Thymus (tissue), 11 donors: ENCODE measurements at regions not wholly inside any gene's neighbourhood (a gene's known extent, or its start where the extent isn't known, plus 50 kb on each side); places are given as distances from the start of the nearest gene placed in this dataset.
"Not testable (repeated sequence)": the region's sequence is repeated elsewhere in the genome, so short reads cannot be mapped to it uniquely, and the experiment has no call there.

Experiments used
- DNase-seq, 9 donors: peaks; one replicate each; pipeline ENCODE4 v3.0.0-alpha.2; 2013; ENCODE audit warnings: low spot score in 9 of 9, low read depth in 6 of 9, missing footprints in 1 of 9
- H3K27ac ChIP-seq, 2 donors: one replicate each; pipeline ENCODE4 v1.5.1; 2013; ENCODE audit warnings: control low read depth in 1 of 2, low read depth in 1 of 2, low read length in 1 of 2, mild to moderate bottlenecking in 1 of 2, moderate library complexity in 1 of 2
- H3K27me3 ChIP-seq, 2 donors: one replicate each; pipeline ENCODE4 v1.5.1; 2013; ENCODE audit warnings: low read length in 1 of 2; ENCODE audit not compliant: control insufficient read depth in 2 of 2, insufficient read depth in 1 of 2
- H3K36me3 ChIP-seq, 2 donors: one replicate each; pipeline ENCODE4 v1.5.1; 2013; ENCODE audit warnings: low read length in 1 of 2, mild to moderate bottlenecking in 1 of 2, moderate library complexity in 1 of 2; ENCODE audit not compliant: control insufficient read depth in 2 of 2, insufficient read depth in 2 of 2
- H3K4me1 ChIP-seq, 2 donors: one replicate each; pipeline ENCODE4 v1.5.1; 2013; ENCODE audit warnings: low read length in 2 of 2; ENCODE audit not compliant: control insufficient read depth in 2 of 2, insufficient read depth in 2 of 2
- H3K4me3 ChIP-seq, 2 donors: one replicate each; pipeline ENCODE4 v1.5.1; 2013; ENCODE audit warnings: low read length in 2 of 2, control low read depth in 1 of 2, mild to moderate bottlenecking in 1 of 2
- H3K9me3 ChIP-seq, 2 donors: one replicate each; pipeline ENCODE4 v1.5.1; 2013; ENCODE audit warnings: low read length in 1 of 2, mild to moderate bottlenecking in 1 of 2; ENCODE audit not compliant: control insufficient read depth in 2 of 2, insufficient read depth in 1 of 2
- WGBS: extraction: QIAGEN DNeasy Blood & Tissue Kit; methylation state at CpG from one replicate; pipeline ENCODE4 v1.1.7; 2013; 5-methylcytosine and 5-hydroxymethylcytosine counted together
- donor health status: healthy.

DNA sequence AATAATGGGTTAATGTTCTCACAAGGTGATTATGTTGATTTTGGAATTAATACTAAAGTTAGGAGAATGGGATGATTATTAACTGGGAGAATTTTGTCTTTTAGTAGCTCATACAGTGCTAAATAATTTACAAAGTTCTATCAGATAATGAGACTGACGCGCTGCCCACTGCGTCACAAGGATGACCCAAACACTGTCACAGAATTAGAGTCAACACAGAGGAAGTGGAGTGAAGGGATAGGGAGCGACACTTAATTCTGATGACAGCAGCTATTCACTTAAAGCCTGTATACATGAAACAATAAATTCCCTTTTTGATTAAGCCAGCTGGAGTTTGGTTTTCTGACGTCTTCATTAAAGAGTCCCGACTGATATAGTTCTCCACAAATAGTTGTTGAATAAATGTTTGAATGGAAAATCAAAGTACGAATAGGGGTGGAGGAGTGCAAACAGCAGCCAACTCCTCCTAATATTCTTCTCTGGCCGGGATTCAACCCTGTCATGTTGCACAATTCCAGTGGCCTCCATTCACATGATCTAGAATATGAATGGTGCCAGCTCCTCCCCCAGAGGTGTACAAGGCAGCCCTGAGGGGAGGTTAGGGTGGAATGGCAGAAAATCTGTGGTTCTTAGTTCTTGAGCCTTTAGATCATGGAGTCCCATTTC is 140.3 kb downstream of the PCSK1 start:
- Histone ChIP-seq H3K9me3 (no peaks in the 10 kb centered on the region), H3K4me3 (no peak overlapping the region), H3K4me1 (no peaks in the 10 kb centered on the region), H3K27ac (no peak overlapping the region), H3K27me3 (no peaks in the 10 kb centered on the region), H3K36me3 (no peaks in the 10 kb centered on the region)
- WGBS = 96% methylated on average over 8 of the region's 8 CpGs
- no peak for DNase-seq

DNA sequence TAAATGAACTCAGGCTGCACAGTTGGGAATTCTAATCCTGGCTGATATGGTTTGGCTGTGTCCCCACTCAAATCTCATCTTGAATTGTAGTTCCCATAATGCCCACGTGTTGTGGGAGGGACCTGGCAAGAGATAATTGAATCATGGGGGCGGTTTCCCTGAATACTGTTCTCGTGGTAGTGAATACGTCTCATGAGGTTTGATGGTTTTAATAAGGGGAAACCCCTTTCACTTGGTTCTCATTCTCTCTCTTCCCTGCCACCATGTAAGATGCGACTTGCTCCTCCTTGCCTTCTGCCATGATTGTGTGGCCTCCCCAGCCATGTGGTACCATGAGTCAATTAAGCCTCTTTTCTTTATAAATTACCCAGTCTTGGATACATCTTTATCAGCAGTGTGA is 143.8 kb downstream of the PCSK1 start:
- H3K4me1 ChIP-seq, H3K36me3 ChIP-seq, DNase-seq, H3K27ac ChIP-seq, H3K27me3 ChIP-seq, H3K9me3 ChIP-seq, H3K4me3 ChIP-seq: not testable (repeated sequence)
- 82% methylated on average over 5 of the region's 5 CpGs for WGBS

DNA sequence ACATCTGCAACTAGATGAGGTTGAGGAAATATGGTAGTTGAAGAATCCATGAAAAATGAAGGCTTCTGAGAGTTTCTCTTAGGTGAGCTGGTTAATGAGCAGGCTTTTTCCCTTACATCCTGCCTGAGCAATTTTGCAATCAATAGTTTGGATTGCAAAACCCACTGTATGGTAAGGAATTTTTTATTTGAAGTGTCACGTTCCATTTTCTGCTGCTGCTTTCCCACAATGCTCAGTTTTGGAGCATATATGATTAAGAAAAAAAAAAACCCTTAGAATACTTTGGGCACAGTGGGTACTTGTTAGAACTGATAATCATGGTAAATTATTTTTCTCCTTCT is 144.2 kb downstream of the PCSK1 start:
- no peaks in the 10 kb centered on the region for H3K27me3 ChIP-seq
- no peak overlapping the region for H3K4me3 ChIP-seq
- H3K9me3 ChIP-seq = no peaks in the 10 kb centered on the region
- no peaks in the 10 kb centered on the region for H3K36me3 ChIP-seq
- H3K4me1 ChIP-seq = no peaks in the 10 kb centered on the region
- no peak overlapping the region for H3K27ac ChIP-seq
- no peak for DNase-seq
- 95% methylated on average over 1 of the region's 1 CpG for WGBS

DNA sequence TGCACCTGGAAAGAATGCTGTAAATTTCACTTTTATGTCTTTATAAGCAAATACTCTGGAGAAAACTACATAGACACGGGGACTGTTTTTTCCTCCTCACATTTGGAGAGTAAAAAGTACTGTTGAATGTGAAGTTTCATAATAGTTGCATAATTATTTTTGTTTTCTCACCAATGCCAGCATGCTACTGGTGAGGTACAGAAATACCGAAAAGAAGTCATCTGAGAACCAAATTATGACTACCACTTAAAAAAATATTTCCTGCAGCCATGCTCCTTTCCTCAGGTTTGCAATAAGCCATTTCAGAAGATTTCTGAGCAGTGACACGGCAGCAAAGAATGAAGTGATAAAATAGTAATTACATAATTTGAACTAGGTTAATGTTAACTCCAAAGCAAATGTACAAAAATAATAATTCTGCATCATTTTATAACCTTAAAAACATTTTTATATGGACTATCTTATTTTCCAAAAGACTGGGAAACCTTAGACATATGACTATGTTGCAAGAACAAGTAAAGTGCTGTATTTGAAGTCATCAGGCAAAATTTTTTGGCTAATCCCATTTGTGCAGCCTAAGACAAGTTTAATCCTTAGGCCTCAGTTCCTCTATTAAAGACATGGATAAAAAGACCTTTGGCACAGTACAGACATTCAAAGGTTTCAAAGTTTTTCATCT is 144.7 kb downstream of the PCSK1 start:
- no peaks in the 10 kb centered on the region for H3K36me3 ChIP-seq
- 96% methylated on average over 3 of the region's 3 CpGs for WGBS
- no peaks in the 10 kb centered on the region for H3K27me3 ChIP-seq
- no peaks in the 10 kb centered on the region for H3K9me3 ChIP-seq
- H3K4me3 ChIP-seq = no peak overlapping the region
- no peaks in the 10 kb centered on the region for H3K4me1 ChIP-seq
- H3K27ac ChIP-seq = no peak overlapping the region
- DNase-seq = no peak

DNA sequence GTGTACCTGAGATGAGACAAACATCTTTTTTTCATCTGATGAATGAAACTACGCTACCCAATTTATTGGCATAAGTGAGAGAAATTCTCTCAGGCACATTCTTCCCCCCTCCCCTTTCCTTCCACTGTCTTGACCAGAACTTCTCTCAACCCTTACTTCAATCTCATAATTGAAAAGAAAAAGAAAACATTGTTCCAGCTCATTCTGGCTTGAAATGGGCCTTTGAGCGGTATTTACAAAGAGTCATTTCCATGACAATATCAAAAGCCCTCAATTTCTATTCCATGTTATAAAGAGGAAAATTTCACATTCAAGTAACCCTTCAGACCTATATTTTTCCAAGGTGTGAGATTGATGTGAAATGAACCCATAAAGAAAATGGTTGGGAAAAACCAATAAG is 145.9 kb downstream of the PCSK1 start:
- Histone ChIP-seq H3K4me1 (no peaks in the 10 kb centered on the region), H3K9me3 (no peaks in the 10 kb centered on the region), H3K4me3 (no peak overlapping the region), H3K27me3 (no peaks in the 10 kb centered on the region), H3K27ac (no peak overlapping the region), H3K36me3 (no peaks in the 10 kb centered on the region)
- DNase-seq = no peak
- 96% methylated on average over 2 of the region's 2 CpGs for WGBS

DNA sequence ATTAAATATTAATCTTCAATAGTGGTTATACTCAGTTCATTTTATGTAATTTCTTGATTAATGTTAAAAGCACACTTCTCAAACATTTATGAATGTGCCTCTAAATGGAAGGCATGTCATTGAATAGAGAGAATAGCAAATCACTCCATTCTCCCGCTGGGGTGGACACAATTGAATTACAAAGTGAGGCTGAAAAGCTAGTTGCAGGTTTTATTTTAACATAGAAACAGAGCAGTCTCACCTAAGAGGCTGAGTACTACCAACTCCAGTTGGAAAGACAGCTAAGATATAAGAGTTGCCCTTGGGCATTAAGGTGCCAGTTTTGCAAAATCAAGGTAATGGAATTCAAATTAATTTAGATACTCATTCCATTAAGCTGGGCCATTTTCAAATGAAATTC is 147.2 kb downstream of the PCSK1 start:
- Histone ChIP-seq H3K4me3 (no peak overlapping the region), H3K9me3 (no peaks in the 10 kb centered on the region), H3K4me1 (no peaks in the 10 kb centered on the region), H3K27me3 (no peaks in the 10 kb centered on the region), H3K36me3 (no peaks in the 10 kb centered on the region), H3K27ac (no peak overlapping the region)
- WGBS = 94% methylated on average over 1 of the region's 1 CpG
- DNase-seq = no peak

DNA sequence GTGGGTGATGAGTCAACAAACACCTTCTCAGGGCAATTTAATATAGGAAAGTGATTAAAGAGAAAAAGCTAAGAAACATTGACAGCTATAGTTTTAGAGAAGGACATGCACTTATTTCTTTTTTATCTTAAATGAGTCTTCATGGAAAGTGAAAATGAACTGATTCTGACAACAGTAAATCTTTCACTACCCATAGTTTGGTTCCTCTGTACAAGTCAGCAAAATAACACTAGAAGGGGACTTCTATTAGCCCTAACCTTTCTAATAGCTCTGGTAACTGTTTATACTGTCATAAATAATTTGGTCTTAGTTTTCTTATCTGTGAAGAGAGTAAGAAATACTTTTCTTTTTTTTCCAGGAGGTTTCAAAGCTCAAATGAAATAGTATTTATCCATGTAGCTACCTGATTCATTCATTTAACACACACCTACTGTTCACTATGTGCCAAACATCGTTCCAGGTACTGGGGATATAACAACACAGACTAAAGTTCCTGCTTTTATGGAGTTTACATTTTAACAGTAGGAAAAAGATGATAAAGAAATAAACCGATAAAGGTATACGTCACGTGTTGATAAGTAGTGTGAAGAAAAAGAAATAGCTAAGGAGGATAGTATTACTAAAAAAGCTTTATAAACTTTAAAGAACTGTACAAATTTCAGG is 148.2 kb downstream of the PCSK1 start:
- no peak overlapping the region for H3K27ac ChIP-seq
- no peaks in the 10 kb centered on the region for H3K36me3 ChIP-seq
- no peaks in the 10 kb centered on the region for H3K4me1 ChIP-seq
- no peak for DNase-seq
- no peak overlapping the region for H3K4me3 ChIP-seq
- no peaks in the 10 kb centered on the region for H3K27me3 ChIP-seq
- WGBS = 96% methylated on average over 4 of the region's 4 CpGs
- no peaks in the 10 kb centered on the region for H3K9me3 ChIP-seq

DNA sequence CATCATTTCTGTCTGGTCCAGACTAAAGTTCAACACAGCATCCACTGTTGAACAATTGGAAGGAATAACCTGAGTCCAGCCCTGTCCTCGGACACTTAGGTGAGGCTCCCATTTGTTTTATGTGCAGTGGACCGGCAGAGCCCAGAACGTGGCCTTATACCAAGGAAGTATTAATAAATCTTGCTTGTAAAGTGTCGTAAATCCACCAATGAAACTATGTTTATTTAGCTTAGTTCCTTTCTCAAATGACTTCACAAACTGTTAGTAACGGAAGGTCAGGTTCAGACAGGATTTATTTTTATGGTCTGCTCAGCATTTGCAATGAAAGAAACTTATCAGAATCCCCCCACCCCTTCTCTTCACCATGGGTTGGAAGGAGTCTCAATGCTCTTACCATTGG is 149.5 kb downstream of the PCSK1 start:
- Histone ChIP-seq H3K4me3 (no peak overlapping the region), H3K9me3 (no peaks in the 10 kb centered on the region), H3K27me3 (no peaks in the 10 kb centered on the region), H3K4me1 (no peaks in the 10 kb centered on the region), H3K27ac (no peak overlapping the region), H3K36me3 (no peaks in the 10 kb centered on the region)
- no peak for DNase-seq
- WGBS = 73% methylated on average over 5 of the region's 5 CpGs

DNA sequence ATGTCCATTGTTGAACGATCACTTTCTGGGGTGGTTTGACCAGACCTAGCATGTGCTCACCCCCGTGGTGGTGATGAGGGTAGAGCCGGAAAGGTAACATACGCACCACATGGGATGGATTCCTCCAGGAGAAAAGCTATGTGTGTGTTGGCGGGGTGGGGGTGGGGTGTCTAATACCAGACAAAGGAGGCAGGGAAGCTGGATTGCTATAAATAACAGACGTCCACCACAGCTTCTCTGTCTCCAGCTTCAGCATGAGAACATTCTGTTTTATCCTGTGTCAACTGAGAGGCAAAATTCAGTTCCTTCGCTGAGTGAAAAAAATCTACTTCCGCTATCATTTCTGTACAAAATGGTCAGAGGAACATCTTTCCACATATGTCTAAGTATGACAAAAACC is 151.0 kb downstream of the PCSK1 start:
- Histone ChIP-seq H3K27ac (no peak overlapping the region), H3K27me3 (no peaks in the 10 kb centered on the region)
- WGBS = 96% methylated on average over 8 of the region's 8 CpGs

More for the DNA sequence above, 151.0 kb downstream of the PCSK1 start:
- Histone ChIP-seq H3K9me3 (no peaks in the 10 kb centered on the region), H3K36me3 (no peaks in the 10 kb centered on the region), H3K4me3 (no peak overlapping the region), H3K4me1 (no peaks in the 10 kb centered on the region)
- no peak for DNase-seq
